ENCODE measurements at regions not wholly inside any gene's neighbourhood (a gene's known extent, or its start where the extent isn't known, plus 50 kb on each side); places are given as distances from the start of the nearest gene placed in this dataset.
A peak's percentile ranks its signal among the peaks of the same experiment; 100 is the strongest.
"Not testable (repeated sequence)": the region's sequence is repeated elsewhere in the genome, so short reads cannot be mapped to it uniquely, and the experiment has no call there.

DNA sequence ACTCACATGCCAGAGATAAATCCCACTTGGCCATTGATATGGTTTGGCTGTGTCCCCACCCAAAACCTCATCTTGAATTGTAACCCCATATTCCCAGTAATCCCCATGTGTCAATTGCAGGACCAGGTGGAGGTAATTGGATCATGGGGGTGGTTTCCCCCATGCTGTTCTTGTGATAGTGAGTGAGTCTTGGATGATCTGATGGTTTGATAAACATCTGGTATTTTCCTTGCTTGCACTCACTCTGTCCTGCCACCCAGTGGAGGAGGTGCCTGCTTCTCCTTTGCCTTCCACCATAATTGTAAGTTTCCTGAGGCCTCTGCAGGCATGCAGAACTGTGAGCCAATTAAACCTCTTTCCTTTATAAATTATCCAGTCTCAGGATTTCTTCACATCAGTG, 50.4 kb upstream of the B3GAT2 start:
- not testable (repeated sequence) for H3K4me3 ChIP-seq (ENCODE audit: low read depth, low read length)
- peak; percentile 7 for DNase-seq (ENCODE audit: low read depth)
- TF ChIP-seq, protein P1, sequence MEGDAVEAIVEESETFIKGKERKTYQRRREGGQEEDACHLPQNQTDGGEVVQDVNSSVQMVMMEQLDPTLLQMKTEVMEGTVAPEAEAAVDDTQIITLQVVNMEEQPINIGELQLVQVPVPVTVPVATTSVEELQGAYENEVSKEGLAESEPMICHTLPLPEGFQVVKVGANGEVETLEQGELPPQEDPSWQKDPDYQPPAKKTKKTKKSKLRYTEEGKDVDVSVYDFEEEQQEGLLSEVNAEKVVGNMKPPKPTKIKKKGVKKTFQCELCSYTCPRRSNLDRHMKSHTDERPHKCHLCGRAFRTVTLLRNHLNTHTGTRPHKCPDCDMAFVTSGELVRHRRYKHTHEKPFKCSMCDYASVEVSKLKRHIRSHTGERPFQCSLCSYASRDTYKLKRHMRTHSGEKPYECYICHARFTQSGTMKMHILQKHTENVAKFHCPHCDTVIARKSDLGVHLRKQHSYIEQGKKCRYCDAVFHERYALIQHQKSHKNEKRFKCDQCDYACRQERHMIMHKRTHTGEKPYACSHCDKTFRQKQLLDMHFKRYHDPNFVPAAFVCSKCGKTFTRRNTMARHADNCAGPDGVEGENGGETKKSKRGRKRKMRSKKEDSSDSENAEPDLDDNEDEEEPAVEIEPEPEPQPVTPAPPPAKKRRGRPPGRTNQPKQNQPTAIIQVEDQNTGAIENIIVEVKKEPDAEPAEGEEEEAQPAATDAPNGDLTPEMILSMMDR (conservative IDR thresholded peaks at IDR 0.05; ENCODE audit: low read depth, low read length) = peak; percentile 37

DNA sequence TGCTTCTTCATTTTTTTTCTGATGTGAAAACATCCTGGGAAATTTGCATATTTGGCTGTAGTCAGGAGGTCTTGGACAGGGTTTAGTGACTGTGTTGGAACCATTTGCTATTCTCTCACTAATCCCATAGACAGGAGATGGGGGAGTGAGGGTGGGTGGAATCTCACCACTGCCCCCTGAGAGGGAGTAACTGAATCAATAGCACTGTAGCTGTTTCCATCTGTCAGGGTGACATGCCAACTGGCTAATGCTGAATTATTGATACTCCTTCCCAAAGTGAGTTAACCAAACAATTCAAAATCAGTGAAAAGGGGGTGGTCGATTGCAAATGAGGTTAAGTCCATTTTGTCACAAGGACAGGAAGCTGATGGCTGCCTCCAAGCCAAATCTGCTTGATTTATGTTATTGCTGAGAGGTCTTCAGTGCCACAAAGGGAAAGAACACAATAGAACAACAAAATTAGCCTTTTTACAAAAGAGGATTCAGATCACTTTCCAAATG, 55.1 kb upstream of the B3GAT2 start:
- no peak overlapping the region for H3K4me3 ChIP-seq (ENCODE audit: low read depth, low read length)
- TF ChIP-seq, protein P1 (conservative IDR thresholded peaks at IDR 0.05; ENCODE audit: low read depth, low read length) = no peak
- DNase-seq (ENCODE audit: low read depth) = no peak

DNA sequence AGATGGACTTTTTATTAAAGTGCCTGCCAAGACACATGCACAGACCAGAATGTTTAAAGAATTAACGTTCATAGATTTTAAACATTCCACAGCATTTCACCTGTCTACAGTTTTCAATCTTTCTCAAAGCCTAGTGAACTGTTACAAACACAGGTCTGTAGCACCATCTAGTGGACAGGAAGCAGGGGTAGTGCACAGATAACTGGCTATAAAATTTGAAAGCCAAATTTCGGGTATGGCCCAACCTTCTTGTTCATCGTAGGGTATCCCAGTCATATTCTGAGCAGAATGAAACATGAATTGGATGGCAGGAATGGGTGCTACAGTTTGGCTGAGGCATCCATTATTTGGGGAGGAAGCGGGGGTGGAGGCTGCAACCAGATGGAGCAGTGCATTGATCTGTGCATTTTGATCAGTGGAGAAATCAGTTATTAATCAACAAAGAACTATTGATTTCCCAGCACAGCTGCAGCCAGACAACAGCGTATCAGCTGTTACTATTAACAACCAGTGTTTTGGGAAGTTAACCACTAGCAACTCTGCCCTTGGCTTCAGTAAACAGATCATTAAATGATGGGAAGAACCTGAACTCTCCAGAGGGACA, 56.1 kb upstream of the B3GAT2 start:
- H3K4me3 ChIP-seq (ENCODE audit: low read depth, low read length) = no peak overlapping the region
- DNase-seq (ENCODE audit: low read depth) = peak; percentile 76
- TF ChIP-seq, protein P1 (conservative IDR thresholded peaks at IDR 0.05; ENCODE audit: low read depth, low read length) = peak; percentile 88

DNA sequence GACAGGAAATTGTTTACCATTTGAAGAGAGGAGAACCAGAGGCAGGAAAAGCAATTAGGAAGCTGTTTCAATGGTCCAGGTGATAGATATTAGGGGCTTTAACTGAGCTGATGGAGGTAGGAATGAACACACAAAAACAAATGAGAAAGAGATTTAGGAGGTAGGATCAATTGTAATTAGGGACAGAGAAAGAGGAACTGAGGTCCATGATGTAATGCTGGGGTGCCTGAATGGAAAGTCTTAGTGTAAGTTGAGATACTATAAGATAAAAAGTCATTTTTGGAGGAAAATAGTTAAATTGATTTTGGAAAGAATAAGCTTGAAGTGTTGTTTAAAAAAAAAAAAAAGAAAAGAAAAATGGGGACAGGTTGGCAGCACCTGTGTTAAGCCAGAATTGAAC, 58.5 kb upstream of the B3GAT2 start:
- TF ChIP-seq, protein P1 (conservative IDR thresholded peaks at IDR 0.05; ENCODE audit: low read depth, low read length) = no peak
- no peak for DNase-seq (ENCODE audit: low read depth)

DNA sequence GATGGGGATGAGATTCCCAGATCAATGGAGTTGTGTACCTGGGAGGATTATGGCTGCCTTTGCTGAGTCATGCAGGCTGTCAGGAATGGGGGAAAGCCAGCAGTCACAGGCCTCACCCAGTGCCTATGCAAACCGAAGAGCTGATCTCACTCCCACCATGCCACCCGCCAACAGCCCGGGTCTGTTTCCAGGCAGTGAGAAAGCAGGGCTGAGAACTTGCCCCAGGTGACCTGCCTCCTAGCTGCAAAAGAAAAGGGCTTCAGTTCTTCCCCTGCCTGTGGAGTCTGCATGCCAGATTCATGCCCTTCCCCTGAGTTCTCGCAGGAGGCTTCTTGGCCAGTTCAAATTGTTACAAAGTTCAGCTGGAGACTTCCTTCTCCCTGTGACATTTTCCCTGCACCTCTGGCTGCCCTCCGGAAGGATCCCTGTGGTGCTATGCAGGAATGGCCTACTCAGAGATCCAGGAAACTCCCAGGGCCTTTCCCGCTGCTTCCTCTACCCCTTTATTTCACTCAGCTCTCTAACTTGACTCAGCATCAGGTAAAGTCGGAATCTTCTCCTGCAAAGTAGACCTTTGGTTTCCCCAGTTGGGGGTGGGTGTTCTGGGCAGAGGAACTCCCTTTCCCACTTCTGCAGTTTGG, 71.5 kb upstream of the B3GAT2 start:
- peak; percentile 59 for DNase-seq (ENCODE audit: low read depth)
- TF ChIP-seq, protein P1 (conservative IDR thresholded peaks at IDR 0.05; ENCODE audit: low read depth, low read length) = no peak

More for the DNA sequence above, 58.5 kb upstream of the B3GAT2 start:
- no peak overlapping the region for H3K4me3 ChIP-seq (ENCODE audit: low read depth, low read length)

DNA sequence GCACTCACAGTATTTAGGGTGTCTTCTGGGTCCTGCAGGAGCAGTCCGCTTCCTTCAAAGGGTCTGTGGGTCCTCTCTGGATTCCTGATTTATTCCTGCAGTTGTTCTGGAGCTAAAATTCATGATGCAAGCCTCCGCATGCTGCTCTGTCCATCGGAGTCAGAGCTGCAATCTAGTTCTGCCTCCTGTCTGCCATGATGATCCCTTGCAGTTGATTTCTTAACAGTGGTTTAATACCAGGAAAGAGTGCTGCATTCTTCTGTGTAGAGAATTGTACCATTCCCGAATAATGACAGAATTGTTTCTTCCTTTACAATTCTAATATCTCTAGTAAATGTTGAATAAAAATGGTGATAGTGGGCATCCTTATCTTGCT, 72.0 kb upstream of the B3GAT2 start:
- TF ChIP-seq, protein P1 (conservative IDR thresholded peaks at IDR 0.05; ENCODE audit: low read depth, low read length) = peak; percentile 58
- DNase-seq (ENCODE audit: low read depth) = peak; percentile 74
- no peak overlapping the region for H3K4me3 ChIP-seq (ENCODE audit: low read depth, low read length)

More for the DNA sequence above, 71.5 kb upstream of the B3GAT2 start:
- H3K4me3 ChIP-seq (ENCODE audit: low read depth, low read length) = no peak overlapping the region

DNA sequence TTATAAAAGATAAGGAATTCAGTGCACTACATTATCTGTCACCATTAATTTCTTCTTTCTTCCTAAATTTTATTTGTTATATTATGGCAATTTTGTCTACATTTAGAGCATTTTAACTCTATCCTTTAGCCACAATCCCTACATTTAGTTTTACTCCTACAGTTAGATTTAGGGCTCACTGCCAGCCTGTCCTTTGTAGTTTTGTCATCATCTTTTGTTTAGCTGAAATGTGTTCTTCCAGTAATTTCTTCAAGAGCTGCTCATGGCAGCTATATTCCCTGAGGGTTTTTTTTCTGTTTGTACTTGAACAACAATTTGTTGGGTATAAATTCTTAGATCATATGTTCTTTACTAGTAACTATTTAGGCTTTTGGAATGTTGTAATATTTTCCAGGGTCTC, 72.7 kb upstream of the B3GAT2 start:
- TF ChIP-seq, protein P1 (conservative IDR thresholded peaks at IDR 0.05; ENCODE audit: low read depth, low read length) = no peak

More for the DNA sequence above, 72.7 kb upstream of the B3GAT2 start:
- H3K4me3 ChIP-seq (ENCODE audit: low read depth, low read length) = no peak overlapping the region
- no peak for DNase-seq (ENCODE audit: low read depth)

All from choroid plexus epithelial cell (primary cell).